ENCODE measurements at regions not wholly inside any gene's neighbourhood (a gene's known extent, or its start where the extent isn't known, plus 50 kb on each side); places are given as distances from the start of the nearest gene placed in this dataset.

GRCh38 chr7:131722371-131722770, 165.9 kb upstream of the PODXL start:
- Histone ChIP-seq H3K27ac (ENCODE audit: insufficient read depth, low read depth, low read length) (no peak overlapping the region), H2AFZ (ENCODE audit: low read depth, low read length) (no peak overlapping the region), H3K27me3 (ENCODE audit: control insufficient read depth in 2 of 2, insufficient read depth in 2 of 2, low read length in 2 of 2) (peaks cover 1 to 4% of the 10 kb centered on the region in 2 experiments), H3K4me3 (replicated peaks in 1 of 3; ENCODE audit: insufficient read depth in 1 of 3, low read depth in 1 of 3, low read length in 3 of 3) (no peak overlapping the region), H3K4me2 (ENCODE audit: insufficient read depth, low read length) (no peak overlapping the region), H3K9ac (replicated peaks; ENCODE audit: extremely low read depth, insufficient read depth, low read length) (no peak overlapping the region), H3K4me1 (ENCODE audit: control insufficient read depth, extremely low read depth, insufficient read depth, low read length) (no peaks in the 10 kb centered on the region), H3K79me2 (ENCODE audit: control insufficient read depth, insufficient read depth, low read length) (no peaks in the 10 kb centered on the region), H4K20me1 (replicated peaks; ENCODE audit: control insufficient read depth, extremely low read depth, insufficient read depth, low read length) (no peaks in the 10 kb centered on the region), H3K9me3 (replicated peaks; ENCODE audit: control insufficient read depth, insufficient read depth, low read length) (no peaks in the 10 kb centered on the region), H3K9me1 (replicated peaks; ENCODE audit: control insufficient read depth, extremely low read depth, insufficient read depth, low read length) (no peaks in the 10 kb centered on the region), H3K36me3 (ENCODE audit: control insufficient read depth in 2 of 2, extremely low read depth in 1 of 2, insufficient read depth in 2 of 2, low read length in 2 of 2) (no peaks in the 10 kb centered on the region)
- CTCF ChIA-PET = no interaction called here
- intact Hi-C loops (cut with micrococcal nuclease) = no loop called here
- BruUV-seq (replicated peaks) = no TSS peak
- DNase-seq (ENCODE audit: low read depth, low spot score) (no peak), FAIRE-seq (no peak)
- POLR2A ChIA-PET = no interaction called here
- dilution Hi-C loops (cut with MboI; ENCODE audit: extremely low pct_ligation_motif_present, low sequenced_read_pairs) = no loop called here
- TF ChIP-seq POLR2A (IDR thresholded peaks at IDR 0.05; ENCODE audit: low read depth, low read length) = no peak

DNA sequence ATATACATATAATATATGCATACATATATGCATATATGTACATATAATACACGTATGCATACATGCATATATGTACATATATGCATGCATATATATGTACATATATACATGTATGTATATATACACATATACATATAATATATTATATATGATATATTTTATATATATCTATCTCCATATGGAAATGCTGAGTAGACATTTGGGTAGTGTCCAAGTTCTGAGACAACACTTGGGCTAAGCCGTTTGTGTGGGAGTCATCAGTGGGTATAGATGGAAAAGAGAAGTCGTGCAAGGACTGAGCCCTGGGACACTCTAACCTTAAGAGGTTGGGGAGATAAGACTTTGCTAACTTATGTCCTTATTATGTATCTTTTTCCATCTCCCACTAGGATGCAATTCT, 165.2 kb upstream of the PODXL start:
- ChIA-PET POLR2A (no interaction called here), CTCF (no interaction called here)
- dilution Hi-C loops (cut with MboI; ENCODE audit: extremely low pct_ligation_motif_present, low sequenced_read_pairs) (no loop called here), intact Hi-C loops (cut with micrococcal nuclease) (no loop called here)
- no peaks in the 10 kb centered on the region for H3K9me1 ChIP-seq (replicated peaks; ENCODE audit: control insufficient read depth, extremely low read depth, insufficient read depth, low read length)
- H3K4me3 ChIP-seq (replicated peaks in 1 of 3; ENCODE audit: insufficient read depth in 1 of 3, low read depth in 1 of 3, low read length in 3 of 3) = no peak overlapping the region
- no peak overlapping the region for H3K9ac ChIP-seq (replicated peaks; ENCODE audit: extremely low read depth, insufficient read depth, low read length)
- H3K4me1 ChIP-seq (ENCODE audit: control insufficient read depth, extremely low read depth, insufficient read depth, low read length) = no peaks in the 10 kb centered on the region
- no peaks in the 10 kb centered on the region for H3K79me2 ChIP-seq (ENCODE audit: control insufficient read depth, insufficient read depth, low read length)
- H4K20me1 ChIP-seq (replicated peaks; ENCODE audit: control insufficient read depth, extremely low read depth, insufficient read depth, low read length) = no peaks in the 10 kb centered on the region
- H3K36me3 ChIP-seq (ENCODE audit: control insufficient read depth in 2 of 2, extremely low read depth in 1 of 2, insufficient read depth in 2 of 2, low read length in 2 of 2) = no peaks in the 10 kb centered on the region
- DNase-seq (ENCODE audit: low read depth, low spot score) = no peak
- peaks cover 1 to 4% of the 10 kb centered on the region in 2 experiments for H3K27me3 ChIP-seq (ENCODE audit: control insufficient read depth in 2 of 2, insufficient read depth in 2 of 2, low read length in 2 of 2)
- no peak overlapping the region for H3K27ac ChIP-seq (ENCODE audit: insufficient read depth, low read depth, low read length)
- H2AFZ ChIP-seq (ENCODE audit: low read depth, low read length) = no peak overlapping the region
- H3K9me3 ChIP-seq (replicated peaks; ENCODE audit: control insufficient read depth, insufficient read depth, low read length) = no peaks in the 10 kb centered on the region
- BruUV-seq (replicated peaks) = no TSS peak
- H3K4me2 ChIP-seq (ENCODE audit: insufficient read depth, low read length) = no peak overlapping the region
- no peak for FAIRE-seq
- TF ChIP-seq FOS (IDR thresholded peaks at IDR 0.05; ENCODE audit: borderline replicate concordance, insufficient read depth, low read length) (no peak), JUN (IDR thresholded peaks at IDR 0.05; ENCODE audit: borderline replicate concordance, insufficient read depth, insufficient read length, low read depth) (no peak), MYC (IDR thresholded peaks at IDR 0.05; ENCODE audit: low read depth, low read length) (no peak), MAX (IDR thresholded peaks at IDR 0.05; ENCODE audit: insufficient read depth, insufficient read length) (no peak), EZH2 (IDR thresholded peaks at IDR 0.05; ENCODE audit: borderline replicate concordance, low read depth, low read length, severe bottlenecking) (no peak), POLR2AphosphoS5 (IDR thresholded peaks at IDR 0.05; ENCODE audit: insufficient read depth, low read depth, low read length) (no peak), POLR2A (IDR thresholded peaks at IDR 0.05; ENCODE audit: low read depth, low read length) (no peak), GATA2 (IDR thresholded peaks at IDR 0.05; ENCODE audit: insufficient read depth, insufficient read length, low read depth, low read length) (no peak)
- TF ChIP-seq, protein P1, sequence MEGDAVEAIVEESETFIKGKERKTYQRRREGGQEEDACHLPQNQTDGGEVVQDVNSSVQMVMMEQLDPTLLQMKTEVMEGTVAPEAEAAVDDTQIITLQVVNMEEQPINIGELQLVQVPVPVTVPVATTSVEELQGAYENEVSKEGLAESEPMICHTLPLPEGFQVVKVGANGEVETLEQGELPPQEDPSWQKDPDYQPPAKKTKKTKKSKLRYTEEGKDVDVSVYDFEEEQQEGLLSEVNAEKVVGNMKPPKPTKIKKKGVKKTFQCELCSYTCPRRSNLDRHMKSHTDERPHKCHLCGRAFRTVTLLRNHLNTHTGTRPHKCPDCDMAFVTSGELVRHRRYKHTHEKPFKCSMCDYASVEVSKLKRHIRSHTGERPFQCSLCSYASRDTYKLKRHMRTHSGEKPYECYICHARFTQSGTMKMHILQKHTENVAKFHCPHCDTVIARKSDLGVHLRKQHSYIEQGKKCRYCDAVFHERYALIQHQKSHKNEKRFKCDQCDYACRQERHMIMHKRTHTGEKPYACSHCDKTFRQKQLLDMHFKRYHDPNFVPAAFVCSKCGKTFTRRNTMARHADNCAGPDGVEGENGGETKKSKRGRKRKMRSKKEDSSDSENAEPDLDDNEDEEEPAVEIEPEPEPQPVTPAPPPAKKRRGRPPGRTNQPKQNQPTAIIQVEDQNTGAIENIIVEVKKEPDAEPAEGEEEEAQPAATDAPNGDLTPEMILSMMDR (IDR thresholded peaks at IDR 0.05; ENCODE audit: extremely low read depth in 1 of 2, insufficient read depth in 1 of 2, low read depth in 1 of 2, low read length in 2 of 2) = no peak
